ENCODE measurements at regions not wholly inside any gene's neighbourhood (a gene's known extent, or its start where the extent isn't known, plus 50 kb on each side); places are given as distances from the start of the nearest gene placed in this dataset.

DNA sequence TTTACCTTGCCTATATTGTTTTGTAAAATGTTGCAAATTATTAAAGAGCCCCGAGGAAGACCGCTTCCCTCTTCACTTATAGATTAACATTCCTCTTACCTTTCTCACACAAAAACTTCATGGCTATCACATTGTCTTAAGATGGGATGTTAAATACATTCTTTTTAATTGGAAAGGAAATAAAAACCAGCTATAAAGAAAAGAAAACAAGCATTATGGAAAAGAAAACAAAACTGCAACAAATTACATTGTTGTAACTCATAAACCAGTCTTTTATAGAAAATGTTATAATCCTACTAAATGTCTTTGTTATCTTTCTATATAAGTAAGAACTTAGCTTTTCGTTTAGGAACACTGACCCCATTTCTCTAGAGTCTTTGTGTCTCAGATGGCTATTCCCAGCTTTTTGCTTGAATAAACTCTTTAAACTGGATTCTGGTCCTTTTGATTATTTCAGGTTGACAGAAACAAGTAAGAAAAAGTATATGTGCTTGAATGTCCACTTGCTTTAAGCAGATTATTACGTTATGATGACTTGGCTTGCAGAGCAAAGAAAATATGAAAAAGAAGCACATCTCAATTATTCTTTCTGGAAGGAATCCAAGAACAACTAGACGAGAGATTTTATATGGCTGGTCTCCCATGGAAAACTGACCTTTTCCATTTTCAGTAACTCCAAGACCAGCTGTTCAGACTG is 128.2 kb downstream of the AKR1D1 start:
- TF ChIP-seq ZNF311 (tag by site-specific recombination; IDR thresholded peaks at IDR 0.05; ENCODE audit: borderline replicate concordance) = no peak
- TF ChIP-seq CTCF (tag by site-specific recombination; IDR thresholded peaks at IDR 0.05) = no peak
- TF ChIP-seq REST (tag by site-specific recombination; IDR thresholded peaks at IDR 0.05) = no peak
- TF ChIP-seq ZNF274 (IDR thresholded peaks at IDR 0.05; ENCODE audit: low read length) = no peak
- no peak for TF ChIP-seq ZNF274 (tag by site-specific recombination; IDR thresholded peaks at IDR 0.05; ENCODE audit: borderline replicate concordance)

Measured in HEK293 (cell line).